ENCODE measurements at regions not wholly inside any gene's neighbourhood (a gene's known extent, or its start where the extent isn't known, plus 50 kb on each side); places are given as distances from the start of the nearest gene placed in this dataset.

DNA sequence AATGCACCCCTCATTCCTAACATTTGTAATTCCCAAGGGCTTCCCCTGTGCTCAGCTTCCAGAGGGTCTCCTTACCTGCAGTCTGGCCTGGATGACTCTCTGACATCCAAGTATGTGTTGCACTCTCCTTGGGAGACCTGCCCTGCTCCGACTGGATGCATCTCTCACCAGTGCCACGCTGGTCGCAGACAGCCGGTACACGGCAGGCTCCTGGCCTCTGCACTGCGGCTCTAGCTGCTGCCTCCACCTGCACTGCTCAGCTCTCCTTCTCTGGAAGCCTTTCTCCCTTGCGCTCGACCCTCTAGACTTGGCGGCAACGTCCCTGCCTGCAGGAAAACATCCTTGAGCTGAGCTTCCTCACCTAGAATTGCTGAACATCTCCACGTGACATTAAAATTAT, 685.9 kb downstream of the BRD1 start:
- H3K4me3 ChIP-seq (ENCODE audit: low read depth, low read length), result no peak overlapping the region
- TF ChIP-seq, protein P1, sequence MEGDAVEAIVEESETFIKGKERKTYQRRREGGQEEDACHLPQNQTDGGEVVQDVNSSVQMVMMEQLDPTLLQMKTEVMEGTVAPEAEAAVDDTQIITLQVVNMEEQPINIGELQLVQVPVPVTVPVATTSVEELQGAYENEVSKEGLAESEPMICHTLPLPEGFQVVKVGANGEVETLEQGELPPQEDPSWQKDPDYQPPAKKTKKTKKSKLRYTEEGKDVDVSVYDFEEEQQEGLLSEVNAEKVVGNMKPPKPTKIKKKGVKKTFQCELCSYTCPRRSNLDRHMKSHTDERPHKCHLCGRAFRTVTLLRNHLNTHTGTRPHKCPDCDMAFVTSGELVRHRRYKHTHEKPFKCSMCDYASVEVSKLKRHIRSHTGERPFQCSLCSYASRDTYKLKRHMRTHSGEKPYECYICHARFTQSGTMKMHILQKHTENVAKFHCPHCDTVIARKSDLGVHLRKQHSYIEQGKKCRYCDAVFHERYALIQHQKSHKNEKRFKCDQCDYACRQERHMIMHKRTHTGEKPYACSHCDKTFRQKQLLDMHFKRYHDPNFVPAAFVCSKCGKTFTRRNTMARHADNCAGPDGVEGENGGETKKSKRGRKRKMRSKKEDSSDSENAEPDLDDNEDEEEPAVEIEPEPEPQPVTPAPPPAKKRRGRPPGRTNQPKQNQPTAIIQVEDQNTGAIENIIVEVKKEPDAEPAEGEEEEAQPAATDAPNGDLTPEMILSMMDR (IDR thresholded peaks at IDR 0.05; ENCODE audit: low read depth, low read length, missing control alignments), result no peak
- no peak for DNase-seq (ENCODE audit: low read depth)

DNA sequence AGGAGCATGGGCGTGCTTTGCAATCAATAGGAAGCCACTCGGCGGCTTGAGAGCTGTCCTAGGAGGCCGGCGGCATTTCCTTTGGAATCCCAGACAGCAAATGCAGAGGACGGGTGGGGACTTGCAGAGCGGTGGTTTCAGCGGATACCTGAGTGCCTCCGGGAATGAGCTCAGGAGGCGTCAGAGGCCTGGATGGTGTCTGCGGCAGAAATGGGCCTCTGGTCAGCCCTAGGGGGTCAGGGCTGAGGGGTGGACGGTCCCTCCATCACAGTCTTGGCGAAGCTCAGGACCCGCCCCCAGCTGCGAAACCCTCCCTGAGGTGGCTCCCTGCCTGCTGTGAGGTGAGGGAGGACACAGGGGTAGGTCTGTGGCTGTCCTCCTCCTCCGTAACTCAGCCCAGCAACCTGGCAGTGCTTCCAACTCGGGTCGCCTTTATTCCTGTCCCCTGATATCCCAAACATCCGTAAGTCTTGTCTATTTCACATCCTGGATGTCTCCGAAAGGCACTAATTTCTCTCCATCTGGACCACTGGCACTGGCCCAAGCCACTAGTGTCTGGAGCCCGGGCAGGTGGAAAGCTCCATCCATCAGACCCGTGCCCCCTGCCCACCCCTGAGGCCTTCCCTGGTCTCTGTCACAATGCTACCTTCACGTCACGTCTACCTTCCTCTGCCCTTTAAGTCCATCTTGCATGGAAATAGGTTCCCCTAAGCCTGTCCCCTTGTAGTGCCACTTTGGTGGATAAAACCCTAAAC, 686.6 kb downstream of the BRD1 start:
- no peak overlapping the region for H3K4me3 ChIP-seq (ENCODE audit: low read depth, low read length)
- TF ChIP-seq, protein P1 (IDR thresholded peaks at IDR 0.05; ENCODE audit: low read depth, low read length, missing control alignments), result no peak
- no peak for DNase-seq (ENCODE audit: low read depth)

DNA sequence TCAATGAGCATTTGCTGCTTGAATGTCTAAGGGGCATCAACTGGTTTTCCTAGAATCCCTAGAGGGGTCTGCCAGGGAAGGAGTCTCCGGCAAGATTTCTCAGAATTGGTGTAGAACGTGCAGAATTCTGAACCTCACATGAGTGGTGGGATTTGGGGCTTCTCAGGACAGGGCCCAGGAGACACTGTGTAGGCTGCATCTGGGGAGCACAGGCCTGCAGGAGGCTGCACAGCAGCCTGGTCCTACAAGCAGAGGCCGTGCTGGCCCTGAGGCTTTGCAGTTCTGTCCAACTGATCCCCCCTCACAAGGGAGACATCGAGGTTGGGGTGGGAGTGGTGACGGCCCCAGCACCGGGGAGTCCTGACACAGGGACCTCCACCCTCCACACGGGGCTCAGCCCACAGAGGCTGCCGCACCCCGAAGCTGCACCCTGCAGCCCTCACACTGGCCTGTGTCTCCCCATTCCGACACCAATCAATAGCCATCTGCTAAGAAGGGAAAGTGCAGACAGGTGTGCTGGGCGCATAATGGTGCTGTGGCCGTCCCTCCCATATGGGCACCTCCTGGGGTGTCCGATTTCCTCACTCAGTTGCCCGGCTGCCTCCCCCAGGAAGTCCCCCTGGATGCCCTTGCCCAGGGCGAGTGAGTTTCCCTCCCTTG, 688.1 kb downstream of the BRD1 start:
- no peak overlapping the region for H3K4me3 ChIP-seq (ENCODE audit: low read depth, low read length)
- TF ChIP-seq, protein P1 (IDR thresholded peaks at IDR 0.05; ENCODE audit: low read depth, low read length, missing control alignments), result no peak
- no peak for DNase-seq (ENCODE audit: low read depth)

DNA sequence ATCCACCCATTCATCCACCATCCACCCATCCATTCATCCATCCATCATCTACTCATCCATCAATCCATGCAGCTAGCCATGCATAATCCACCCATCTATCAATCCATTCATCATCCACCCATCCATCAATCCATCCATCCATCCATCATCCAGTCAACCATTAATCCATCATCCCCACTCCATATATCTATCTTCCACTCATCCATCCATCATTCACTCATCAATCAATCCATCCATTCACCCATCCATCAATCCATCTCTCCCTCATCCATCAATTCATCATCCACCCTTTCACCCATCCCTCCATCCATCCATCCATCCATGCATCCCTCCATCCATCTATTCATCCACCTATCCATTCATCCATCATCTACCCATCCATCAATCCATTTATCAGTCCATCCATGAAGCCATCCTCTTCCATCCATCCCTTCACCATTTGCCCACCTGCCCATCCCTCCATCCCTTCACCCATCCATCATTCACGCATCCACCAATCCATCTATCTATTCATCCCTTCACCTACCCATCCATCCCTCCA, 689.4 kb downstream of the BRD1 start:
- no peak for DNase-seq (ENCODE audit: low read depth)

DNA sequence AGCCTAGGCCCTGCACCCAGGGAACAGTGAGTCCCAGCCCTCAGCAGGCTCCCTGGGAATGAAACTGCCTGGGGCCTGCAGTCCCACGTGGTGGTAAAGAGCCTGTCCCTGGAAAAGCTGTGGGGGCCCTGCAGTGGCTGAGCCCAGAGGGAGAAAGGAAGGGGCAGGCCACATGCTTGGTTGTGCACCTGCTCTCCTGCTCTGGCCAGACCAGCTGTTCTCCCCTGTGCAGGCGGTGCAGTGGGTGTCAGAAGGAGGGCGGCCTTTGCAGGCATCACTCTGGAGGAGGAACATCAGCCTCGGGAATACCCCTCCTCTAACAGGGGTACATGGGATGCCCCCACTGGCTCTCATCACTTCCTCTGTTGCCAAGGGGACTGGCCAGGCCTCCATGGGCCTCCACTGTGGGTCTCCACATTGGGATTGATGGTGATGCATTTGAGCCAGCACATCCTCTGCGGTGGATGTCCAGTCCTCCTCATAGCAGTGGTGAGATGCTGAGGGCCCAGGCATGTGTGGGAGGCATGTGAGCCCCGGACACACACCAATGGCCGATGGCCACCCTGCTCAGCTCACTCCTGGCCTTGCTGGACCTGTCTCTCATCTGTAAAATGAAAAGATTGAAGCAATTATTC, 690.4 kb downstream of the BRD1 start:
- no peak for DNase-seq (ENCODE audit: low read depth)
- no peak overlapping the region for H3K4me3 ChIP-seq (ENCODE audit: low read depth, low read length)
- TF ChIP-seq, protein P1 (IDR thresholded peaks at IDR 0.05; ENCODE audit: low read depth, low read length, missing control alignments), result no peak

More for the DNA sequence above, 689.4 kb downstream of the BRD1 start:
- TF ChIP-seq, protein P1 (IDR thresholded peaks at IDR 0.05; ENCODE audit: low read depth, low read length, missing control alignments), result no peak
- H3K4me3 ChIP-seq (ENCODE audit: low read depth, low read length), result no peak overlapping the region

DNA sequence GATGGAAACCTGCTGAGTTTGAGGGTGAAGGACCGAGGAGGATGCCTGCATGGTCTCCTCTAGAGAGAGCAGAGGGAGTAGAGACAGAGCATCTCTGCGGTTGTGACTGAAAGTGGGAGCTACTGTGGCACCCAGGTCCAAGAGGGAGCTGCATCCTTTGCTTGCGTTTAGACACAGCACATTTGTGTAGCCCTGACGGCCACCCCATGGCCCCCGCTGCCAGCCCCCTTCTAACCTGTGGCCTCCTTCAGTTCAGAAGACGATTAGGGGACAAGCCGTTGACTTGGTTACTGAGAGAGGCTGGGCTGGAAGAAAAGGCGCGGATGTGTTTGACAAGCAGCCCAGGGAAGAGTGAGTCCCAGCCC, 690.9 kb downstream of the BRD1 start:
- TF ChIP-seq, protein P1 (IDR thresholded peaks at IDR 0.05; ENCODE audit: low read depth, low read length, missing control alignments), result no peak
- no peak for DNase-seq (ENCODE audit: low read depth)
- H3K4me3 ChIP-seq (ENCODE audit: low read depth, low read length), result no peak overlapping the region
